Liver (tissue), 3 donors: ENCODE measurements at regions not wholly inside any gene's neighbourhood (a gene's known extent, or its start where the extent isn't known, plus 50 kb on each side); places are given as distances from the start of the nearest gene placed in this dataset.

Experiments used
- EGR1 ChIP-seq, 2 donors: IDR thresholded peaks; 2 replicates each; pipeline ENCODE4 v1.6.1; 2016 to 2018; ENCODE audit warnings: antibody characterized with exemption in 2 of 2, low read depth in 2 of 2
- GABPA ChIP-seq, 2 donors: IDR thresholded peaks in 1 of 2; conservative IDR thresholded peaks in 1 of 2; 2 replicates each; pipeline ENCODE4 v1.6.1; 2016; ENCODE audit warnings: antibody characterized with exemption in 2 of 2, mild to moderate bottlenecking in 1 of 2, moderate library complexity in 1 of 2
- JUND ChIP-seq, 2 donors: IDR thresholded peaks; 2 replicates each; pipeline ENCODE4 v1.6.1; 2016; ENCODE audit warnings: antibody characterized with exemption in 2 of 2
- NR2F2 ChIP-seq: IDR thresholded peaks from 2 replicates; pipeline ENCODE4 v1.6.1; 2016; ENCODE audit warnings: antibody characterized with exemption
- RAD21 ChIP-seq, 2 donors: IDR thresholded peaks; 2 replicates each; pipeline ENCODE4 v1.6.1; 2016; ENCODE audit warnings: antibody characterized with exemption in 2 of 2, mild to moderate bottlenecking in 2 of 2
- REST ChIP-seq: IDR thresholded peaks from 2 replicates; pipeline ENCODE4 v1.6.1; 2016; ENCODE audit warnings: antibody characterized with exemption, mild to moderate bottlenecking
- RXRA ChIP-seq, 2 donors: IDR thresholded peaks; 2 replicates each; pipeline ENCODE4 v1.6.1; 2017 to 2018; ENCODE audit warnings: antibody characterized with exemption in 2 of 2, mild to moderate bottlenecking in 1 of 2
- SP1 ChIP-seq: IDR thresholded peaks from 2 replicates; pipeline ENCODE4 v1.6.1; 2018; ENCODE audit warnings: antibody characterized with exemption, mild to moderate bottlenecking
- TAF1 ChIP-seq: conservative IDR thresholded peaks from 2 replicates; pipeline ENCODE4 v1.6.1; 2016; ENCODE audit warnings: antibody characterized with exemption, mild to moderate bottlenecking
- YY1 ChIP-seq: IDR thresholded peaks from 2 replicates; pipeline ENCODE4 v1.6.1; 2016; ENCODE audit warnings: antibody characterized with exemption, mild to moderate bottlenecking
- TF ChIP-seq, protein P1 (sequence below): fragments of 150-350 bp; IDR thresholded peaks from 2 replicates; pipeline ENCODE4 v1.5.1; 2017; ENCODE audit warnings: improper control_type of control experiment, low read depth, low read length; ENCODE audit not compliant: missing input control
- TF ChIP-seq, protein P2 (sequence below): IDR thresholded peaks from 2 replicates; pipeline ENCODE4 v1.6.1; 2016; ENCODE audit warnings: antibody characterized with exemption
- TF ChIP-seq, protein P3 (sequence below): IDR thresholded peaks from 2 replicates; pipeline ENCODE4 v1.6.1; 2016; ENCODE audit warnings: antibody characterized with exemption
- TF ChIP-seq, protein P4 (sequence below): IDR thresholded peaks from 2 replicates; pipeline ENCODE4 v1.6.1; 2016; ENCODE audit warnings: antibody characterized with exemption
- donor health status: healthy.
- donor health status: healthy.

DNA sequence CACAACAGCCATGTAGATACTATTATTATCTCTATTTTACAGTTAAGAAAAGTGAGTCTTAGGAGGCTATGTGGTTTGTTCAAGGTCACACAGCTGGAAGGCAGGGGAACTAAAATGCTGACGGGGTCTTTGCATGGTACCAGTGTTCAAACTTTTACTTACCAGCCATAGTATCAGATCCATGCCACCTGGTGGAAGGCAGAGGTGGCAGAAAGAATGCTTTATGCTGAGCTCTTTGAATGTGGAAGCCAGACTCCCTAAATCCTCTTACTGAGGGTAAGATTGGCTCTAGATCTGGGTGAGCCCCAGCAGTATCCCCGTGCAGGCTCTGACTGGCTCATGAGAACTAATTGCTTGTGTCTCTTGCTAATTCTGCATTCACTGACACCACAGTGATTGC lies 54.3 kb upstream of the NAV2 start:
- no peak for TF ChIP-seq GABPA (IDR thresholded peaks at IDR 0.05 in 1 of 2, conservative IDR thresholded peaks at IDR 0.05 in 1 of 2)
- TF ChIP-seq, protein P1, sequence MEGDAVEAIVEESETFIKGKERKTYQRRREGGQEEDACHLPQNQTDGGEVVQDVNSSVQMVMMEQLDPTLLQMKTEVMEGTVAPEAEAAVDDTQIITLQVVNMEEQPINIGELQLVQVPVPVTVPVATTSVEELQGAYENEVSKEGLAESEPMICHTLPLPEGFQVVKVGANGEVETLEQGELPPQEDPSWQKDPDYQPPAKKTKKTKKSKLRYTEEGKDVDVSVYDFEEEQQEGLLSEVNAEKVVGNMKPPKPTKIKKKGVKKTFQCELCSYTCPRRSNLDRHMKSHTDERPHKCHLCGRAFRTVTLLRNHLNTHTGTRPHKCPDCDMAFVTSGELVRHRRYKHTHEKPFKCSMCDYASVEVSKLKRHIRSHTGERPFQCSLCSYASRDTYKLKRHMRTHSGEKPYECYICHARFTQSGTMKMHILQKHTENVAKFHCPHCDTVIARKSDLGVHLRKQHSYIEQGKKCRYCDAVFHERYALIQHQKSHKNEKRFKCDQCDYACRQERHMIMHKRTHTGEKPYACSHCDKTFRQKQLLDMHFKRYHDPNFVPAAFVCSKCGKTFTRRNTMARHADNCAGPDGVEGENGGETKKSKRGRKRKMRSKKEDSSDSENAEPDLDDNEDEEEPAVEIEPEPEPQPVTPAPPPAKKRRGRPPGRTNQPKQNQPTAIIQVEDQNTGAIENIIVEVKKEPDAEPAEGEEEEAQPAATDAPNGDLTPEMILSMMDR, result no peak
- TF ChIP-seq, protein P2, sequence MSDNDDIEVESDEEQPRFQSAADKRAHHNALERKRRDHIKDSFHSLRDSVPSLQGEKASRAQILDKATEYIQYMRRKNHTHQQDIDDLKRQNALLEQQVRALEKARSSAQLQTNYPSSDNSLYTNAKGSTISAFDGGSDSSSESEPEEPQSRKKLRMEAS, result no peak
- TF ChIP-seq TAF1, result no peak
- TF ChIP-seq JUND (IDR thresholded peaks at IDR 0.05), result no peak
- TF ChIP-seq, protein P3, sequence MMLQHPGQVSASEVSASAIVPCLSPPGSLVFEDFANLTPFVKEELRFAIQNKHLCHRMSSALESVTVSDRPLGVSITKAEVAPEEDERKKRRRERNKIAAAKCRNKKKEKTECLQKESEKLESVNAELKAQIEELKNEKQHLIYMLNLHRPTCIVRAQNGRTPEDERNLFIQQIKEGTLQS, result no peak
- TF ChIP-seq RXRA (IDR thresholded peaks at IDR 0.05), result no peak
- no peak for TF ChIP-seq SP1
- TF ChIP-seq RAD21 (IDR thresholded peaks at IDR 0.05), result no peak
- TF ChIP-seq YY1, result no peak
- TF ChIP-seq NR2F2, result no peak
- TF ChIP-seq, protein P4, sequence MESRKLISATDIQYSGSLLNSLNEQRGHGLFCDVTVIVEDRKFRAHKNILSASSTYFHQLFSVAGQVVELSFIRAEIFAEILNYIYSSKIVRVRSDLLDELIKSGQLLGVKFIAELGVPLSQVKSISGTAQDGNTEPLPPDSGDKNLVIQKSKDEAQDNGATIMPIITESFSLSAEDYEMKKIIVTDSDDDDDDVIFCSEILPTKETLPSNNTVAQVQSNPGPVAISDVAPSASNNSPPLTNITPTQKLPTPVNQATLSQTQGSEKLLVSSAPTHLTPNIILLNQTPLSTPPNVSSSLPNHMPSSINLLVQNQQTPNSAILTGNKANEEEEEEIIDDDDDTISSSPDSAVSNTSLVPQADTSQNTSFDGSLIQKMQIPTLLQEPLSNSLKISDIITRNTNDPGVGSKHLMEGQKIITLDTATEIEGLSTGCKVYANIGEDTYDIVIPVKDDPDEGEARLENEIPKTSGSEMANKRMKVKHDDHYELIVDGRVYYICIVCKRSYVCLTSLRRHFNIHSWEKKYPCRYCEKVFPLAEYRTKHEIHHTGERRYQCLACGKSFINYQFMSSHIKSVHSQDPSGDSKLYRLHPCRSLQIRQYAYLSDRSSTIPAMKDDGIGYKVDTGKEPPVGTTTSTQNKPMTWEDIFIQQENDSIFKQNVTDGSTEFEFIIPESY, result no peak
- TF ChIP-seq EGR1 (IDR thresholded peaks at IDR 0.05; ENCODE audit: low read depth in 2 of 2), result no peak
- no peak for TF ChIP-seq REST
